Endothelial cell of umbilical vein (primary cell): ENCODE measurements at regions not wholly inside any gene's neighbourhood (a gene's known extent, or its start where the extent isn't known, plus 50 kb on each side); places are given as distances from the start of the nearest gene placed in this dataset.

Experiments
- BruUV-seq: library from RNA; stranded (reverse); fragments of 400-500 nt; replicated peaks from 2 replicates; lab custom pipeline; 2021; lab: Mats Ljungman, UMichigan
- CTCF ChIA-PET: fragments of 300-600, 350-600 bp; sonication (Branson Sonifier 250); formaldehyde crosslinking; loops from one replicate; lab custom pipeline; 2021; ENCODE audit warnings: antibody characterized with exemption, inconsistent platforms; lab: Charles Lee
- POLR2A ChIA-PET: fragments of 300-600, 350-600 bp; sonication (Branson Sonifier 250); formaldehyde crosslinking; loops from one replicate; lab custom pipeline; 2021; ENCODE audit warnings: antibody characterized with exemption, inconsistent platforms; lab: Charles Lee
- DNase-seq: peaks from one replicate; pipeline ENCODE4 v3.0.0-alpha.2; 2011; ENCODE audit warnings: low read depth, low spot score
- FAIRE-seq: peaks from 2 replicates; lab custom pipeline; 2011; peaks lifted over from hg19 to GRCh38; lab: Jason Lieb, UNC
- H2AFZ ChIP-seq: 2 replicates; pipeline ENCODE4 v1.6.0; 2012; ENCODE audit warnings: low read depth, low read length, control low read depth, inconsistent platforms
- H3K27ac ChIP-seq: 2 replicates; pipeline ENCODE4 v1.5.1; 2011; ENCODE audit warnings: low read depth, mild to moderate bottlenecking, control low read depth, low read length, moderate library complexity; ENCODE audit not compliant: insufficient read depth
- H3K27me3 ChIP-seq, 2 experiments: 2 replicates each; pipeline versions ENCODE4 v1.6.0 to v1.6.1; 2011; ENCODE audit warnings: low read length in 2 of 2, mixed read lengths in 1 of 2; ENCODE audit not compliant: control insufficient read depth in 2 of 2, insufficient read depth in 2 of 2
- H3K36me3 ChIP-seq, 2 experiments: 2 replicates in 1 of 2; 3 replicates in 1 of 2; pipeline ENCODE4 v1.5.1; 2011; ENCODE audit warnings: low read length in 2 of 2, mild to moderate bottlenecking in 1 of 2, moderate library complexity in 1 of 2; ENCODE audit not compliant: control insufficient read depth in 2 of 2, insufficient read depth in 2 of 2; ENCODE audit errors: extremely low read depth in 1 of 2
- H3K4me1 ChIP-seq: 3 replicates; pipeline ENCODE4 v1.5.1; 2011; ENCODE audit warnings: mild to moderate bottlenecking, low read length; ENCODE audit not compliant: control insufficient read depth, insufficient read depth; ENCODE audit errors: extremely low read depth
- H3K4me2 ChIP-seq: 2 replicates; pipeline ENCODE4 v1.6.1; 2011; ENCODE audit warnings: low read length, control low read depth, mixed read lengths; ENCODE audit not compliant: insufficient read depth
- H3K4me3 ChIP-seq, 3 experiments: fragments of 200-600 bp in 1 of 3; sonication (generic), shearing (Covaris generic) in 1 of 3; replicated peaks in 1 of 3; 2 replicates each; pipeline ENCODE4 v1.5.1; 2011 to 2016; ENCODE audit warnings: control low read depth in 3 of 3, low read length in 3 of 3, mild to moderate bottlenecking in 2 of 3, inconsistent platforms in 1 of 3, low read depth in 1 of 3, moderate library complexity in 1 of 3; ENCODE audit not compliant: insufficient read depth in 1 of 3
- H3K79me2 ChIP-seq: 2 replicates; pipeline ENCODE4 v1.6.0; 2012; ENCODE audit warnings: low read length, inconsistent platforms; ENCODE audit not compliant: control insufficient read depth, insufficient read depth
- H3K9ac ChIP-seq: replicated peaks from 2 replicates; pipeline ENCODE3; 2011; ENCODE audit warnings: low read length, control low read depth; ENCODE audit not compliant: insufficient read depth; ENCODE audit errors: extremely low read depth
- H3K9me1 ChIP-seq: replicated peaks from 3 replicates; pipeline ENCODE4 v1.6.0; 2011; ENCODE audit warnings: mild to moderate bottlenecking, low read length; ENCODE audit not compliant: control insufficient read depth, insufficient read depth; ENCODE audit errors: extremely low read depth
- H3K9me3 ChIP-seq: replicated peaks from 2 replicates; pipeline ENCODE4 v1.5.1; 2012; ENCODE audit warnings: low read length, inconsistent platforms; ENCODE audit not compliant: control insufficient read depth, insufficient read depth
- H4K20me1 ChIP-seq: replicated peaks from 2 replicates; pipeline ENCODE3; 2011; ENCODE audit warnings: mild to moderate bottlenecking, low read length; ENCODE audit not compliant: control insufficient read depth, insufficient read depth; ENCODE audit errors: extremely low read depth
- EZH2 ChIP-seq: IDR thresholded peaks from 2 replicates; pipeline ENCODE4 v1.6.1; 2012; ENCODE audit warnings: borderline replicate concordance, low read depth, mild to moderate bottlenecking, moderate library complexity, low read length, inconsistent platforms; ENCODE audit not compliant: severe bottlenecking
- FOS ChIP-seq: IDR thresholded peaks from 2 replicates; pipeline ENCODE4 v1.6.1; 2011; ENCODE audit warnings: mild to moderate bottlenecking, low read length, moderate library complexity, borderline replicate concordance; ENCODE audit not compliant: insufficient read depth
- GATA2 ChIP-seq: IDR thresholded peaks from 2 replicates; pipeline ENCODE4 v1.7.0; 2011; ENCODE audit warnings: low read depth, mild to moderate bottlenecking, moderate library complexity, mixed read lengths, low read length; ENCODE audit not compliant: insufficient read length, insufficient read depth
- JUN ChIP-seq: IDR thresholded peaks from 2 replicates; pipeline ENCODE4 v1.6.1; 2011; ENCODE audit warnings: borderline replicate concordance, low read depth; ENCODE audit not compliant: insufficient read length, insufficient read depth
- MYC ChIP-seq: IDR thresholded peaks from one replicate; pipeline ENCODE4 v1.6.1; 2011; ENCODE audit warnings: mild to moderate bottlenecking, low read depth, low read length
- POLR2A ChIP-seq: IDR thresholded peaks from 2 replicates; pipeline ENCODE4 v1.6.1; 2012; ENCODE audit warnings: low read depth, mild to moderate bottlenecking, control low read depth, low read length
- POLR2AphosphoS5 ChIP-seq: IDR thresholded peaks from 2 replicates; pipeline ENCODE4 v1.6.1; 2012; ENCODE audit warnings: low read depth, mild to moderate bottlenecking, control low read depth, low read length, moderate library complexity; ENCODE audit not compliant: insufficient read depth
- dilution Hi-C: fragments of 300-500 bp; cut with MboI; formaldehyde crosslinking; loops from one replicate; pipeline ENCODE4 v1.15.0; 2019; ENCODE audit warnings: low sequenced_read_pairs; ENCODE audit not compliant: extremely low pct_ligation_motif_present
- intact Hi-C: fragments of 100-400 bp; cut with micrococcal nuclease; formaldehyde crosslinking; loops from one replicate; pipeline ENCODE4 v1.10.0; 2022
- TF ChIP-seq, protein P1 (sequence below): IDR thresholded peaks from 2 replicates; pipeline ENCODE4 v1.6.1; 2011; ENCODE audit not compliant: insufficient read depth, insufficient read length
- TF ChIP-seq, protein P2 (sequence below), 2 donors: IDR thresholded peaks; 1 replicate in 1 of 2; 2 replicates in 1 of 2; pipeline ENCODE4 v1.5.1; 2011; ENCODE audit warnings: low read length in 2 of 2, mild to moderate bottlenecking in 2 of 2, moderate library complexity in 2 of 2, control low read depth in 1 of 2, inconsistent platforms in 1 of 2, low read depth in 1 of 2; ENCODE audit not compliant: insufficient read depth in 1 of 2; ENCODE audit errors: extremely low read depth in 1 of 2

DNA sequence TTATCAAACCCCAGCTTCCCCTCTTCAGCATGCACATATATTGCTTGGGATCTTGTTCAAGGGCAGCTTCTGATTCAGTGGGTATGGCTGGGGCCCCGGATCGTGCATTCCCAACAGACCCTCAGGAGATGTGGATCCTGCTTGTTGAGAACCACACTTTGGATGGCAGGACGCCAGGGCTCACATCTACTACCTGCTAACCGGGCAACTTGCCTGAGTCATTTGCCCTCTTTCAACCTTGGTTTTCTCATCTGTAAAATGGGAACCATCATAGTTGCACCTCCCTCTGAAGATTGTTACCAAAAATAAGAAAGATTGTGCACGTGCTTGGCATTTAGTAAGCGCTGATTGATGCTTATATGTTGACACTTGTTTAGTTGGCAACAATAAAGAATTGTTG lies 154.6 kb downstream of the ACKR3 start:
- Histone ChIP-seq H3K79me2 (no peaks in the 10 kb centered on the region), H3K4me3 (no peak overlapping the region), H3K27ac (no peak overlapping the region), H3K9me1 (no peaks in the 10 kb centered on the region), H3K4me2 (no peak overlapping the region), H3K36me3 (no peaks in the 10 kb centered on the region), H2AFZ (no peak overlapping the region), H3K4me1 (no peaks in the 10 kb centered on the region), H3K27me3 (no peaks in the 10 kb centered on the region), H4K20me1 (no peaks in the 10 kb centered on the region), H3K9me3 (no peaks in the 10 kb centered on the region), H3K9ac (no peak overlapping the region)
- no peak for TF ChIP-seq POLR2AphosphoS5
- TF ChIP-seq EZH2 = no peak
- no peak for TF ChIP-seq FOS
- no peak for TF ChIP-seq POLR2A
- no peak for DNase-seq
- dilution Hi-C loops = no loop called here
- intact Hi-C loops = no loop called here
- ChIA-PET CTCF (no interaction called here), POLR2A (no interaction called here)
- no TSS peak for BruUV-seq
- no peak for FAIRE-seq

DNA sequence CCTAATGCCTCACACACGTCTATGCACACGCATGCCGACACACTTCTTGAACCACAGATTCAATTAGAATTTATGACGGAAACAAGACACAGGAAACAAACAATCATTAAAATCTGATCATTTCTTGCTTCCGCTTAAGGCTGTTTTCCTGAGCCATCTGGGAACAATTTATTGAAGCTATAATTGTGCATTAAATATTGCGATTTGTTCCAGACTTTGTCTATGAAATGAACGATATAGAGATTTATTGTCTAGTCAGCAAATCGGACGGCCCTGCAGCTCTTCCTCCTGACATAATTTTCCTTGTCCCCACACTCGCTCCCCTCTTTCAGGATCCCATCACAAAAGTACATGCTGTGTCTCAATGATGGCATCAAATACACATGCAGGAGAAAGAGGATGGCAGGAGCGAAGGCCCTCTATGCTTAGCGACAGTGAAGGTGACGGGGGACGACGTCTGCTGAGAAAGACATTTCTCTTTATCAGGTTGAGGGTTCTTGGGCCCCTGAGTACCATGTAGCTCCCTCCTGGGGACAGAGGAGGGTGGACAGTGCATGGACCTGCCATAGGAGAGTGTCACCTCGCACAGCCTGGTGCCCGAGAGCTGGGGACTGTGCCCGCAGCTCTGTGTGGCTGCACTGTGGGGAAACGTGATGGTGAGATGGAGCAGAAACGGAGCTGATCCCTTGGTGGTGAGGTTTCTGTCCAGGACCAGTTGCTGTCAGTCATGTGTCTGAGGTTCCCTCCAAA lies 157.3 kb downstream of the ACKR3 start:
- TF ChIP-seq, protein P1, sequence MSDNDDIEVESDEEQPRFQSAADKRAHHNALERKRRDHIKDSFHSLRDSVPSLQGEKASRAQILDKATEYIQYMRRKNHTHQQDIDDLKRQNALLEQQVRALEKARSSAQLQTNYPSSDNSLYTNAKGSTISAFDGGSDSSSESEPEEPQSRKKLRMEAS = no peak
- no peak for TF ChIP-seq POLR2AphosphoS5
- no peak for TF ChIP-seq MYC
- TF ChIP-seq, protein P2, sequence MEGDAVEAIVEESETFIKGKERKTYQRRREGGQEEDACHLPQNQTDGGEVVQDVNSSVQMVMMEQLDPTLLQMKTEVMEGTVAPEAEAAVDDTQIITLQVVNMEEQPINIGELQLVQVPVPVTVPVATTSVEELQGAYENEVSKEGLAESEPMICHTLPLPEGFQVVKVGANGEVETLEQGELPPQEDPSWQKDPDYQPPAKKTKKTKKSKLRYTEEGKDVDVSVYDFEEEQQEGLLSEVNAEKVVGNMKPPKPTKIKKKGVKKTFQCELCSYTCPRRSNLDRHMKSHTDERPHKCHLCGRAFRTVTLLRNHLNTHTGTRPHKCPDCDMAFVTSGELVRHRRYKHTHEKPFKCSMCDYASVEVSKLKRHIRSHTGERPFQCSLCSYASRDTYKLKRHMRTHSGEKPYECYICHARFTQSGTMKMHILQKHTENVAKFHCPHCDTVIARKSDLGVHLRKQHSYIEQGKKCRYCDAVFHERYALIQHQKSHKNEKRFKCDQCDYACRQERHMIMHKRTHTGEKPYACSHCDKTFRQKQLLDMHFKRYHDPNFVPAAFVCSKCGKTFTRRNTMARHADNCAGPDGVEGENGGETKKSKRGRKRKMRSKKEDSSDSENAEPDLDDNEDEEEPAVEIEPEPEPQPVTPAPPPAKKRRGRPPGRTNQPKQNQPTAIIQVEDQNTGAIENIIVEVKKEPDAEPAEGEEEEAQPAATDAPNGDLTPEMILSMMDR (IDR thresholded peaks at IDR 0.05; ENCODE audit: extremely low read depth in 1 of 2, insufficient read depth in 1 of 2, low read depth in 1 of 2, low read length in 2 of 2) = no peak
- TF ChIP-seq JUN = no peak
- no peak for TF ChIP-seq FOS
- TF ChIP-seq POLR2A = no peak
- no peak for TF ChIP-seq GATA2
- no peak for TF ChIP-seq EZH2
- Histone ChIP-seq H3K27me3 (no peaks in the 10 kb centered on the region), H3K4me2 (no peak overlapping the region), H3K4me3 (no peak overlapping the region), H3K9me1 (no peaks in the 10 kb centered on the region), H3K36me3 (no peaks in the 10 kb centered on the region), H3K9ac (no peak overlapping the region), H3K27ac (no peak overlapping the region), H4K20me1 (no peaks in the 10 kb centered on the region), H3K9me3 (no peaks in the 10 kb centered on the region), H3K79me2 (no peaks in the 10 kb centered on the region), H3K4me1 (no peaks in the 10 kb centered on the region), H2AFZ (no peak overlapping the region)
- intact Hi-C loops (no loop called here), dilution Hi-C loops (no loop called here)
- ChIA-PET CTCF (no interaction called here), POLR2A (no interaction called here)
- BruUV-seq = no TSS peak
- no peak for FAIRE-seq
- no peak for DNase-seq
